ENCODE measurements at regions not wholly inside any gene's neighbourhood (a gene's known extent, or its start where the extent isn't known, plus 50 kb on each side); places are given as distances from the start of the nearest gene placed in this dataset.

DNA sequence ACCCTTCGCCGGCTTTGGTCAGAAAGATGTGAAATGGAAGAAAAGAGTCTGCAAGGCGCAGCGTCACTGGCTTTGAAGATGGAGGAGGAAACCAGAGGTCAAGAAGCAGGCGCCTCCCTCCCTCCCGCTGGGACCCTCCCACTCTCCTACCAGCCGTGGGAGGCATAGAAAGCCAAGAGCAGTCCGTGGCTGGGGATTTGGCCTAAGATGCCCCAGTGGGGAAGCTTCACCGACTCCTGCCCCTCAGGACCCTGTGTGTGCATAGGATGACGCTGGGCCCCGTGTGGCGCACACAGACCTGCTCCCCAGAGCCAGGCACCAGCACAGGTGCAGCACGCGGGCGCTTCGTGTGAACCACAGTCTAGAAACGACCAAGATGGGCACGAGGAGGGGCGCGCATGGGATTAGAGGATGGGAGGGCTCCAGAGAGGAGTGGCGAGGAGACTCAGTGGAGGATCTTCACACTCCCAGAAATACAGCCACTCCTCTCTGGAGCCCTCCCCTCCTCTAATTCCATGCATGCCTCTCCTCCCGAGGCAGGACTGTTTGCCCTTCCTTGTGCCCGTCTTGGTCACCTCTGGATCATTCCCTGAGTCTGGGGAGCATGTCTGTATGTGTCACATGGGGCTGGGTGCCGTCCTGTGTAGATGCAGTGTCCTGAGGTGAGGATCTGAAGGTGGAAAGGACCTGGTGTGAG lies 194.3 kb downstream of the TEX29 start:
- TF ChIP-seq EZH2 (IDR thresholded peaks at IDR 0.05; ENCODE audit: low read depth): no peak
- TF ChIP-seq, protein P1, sequence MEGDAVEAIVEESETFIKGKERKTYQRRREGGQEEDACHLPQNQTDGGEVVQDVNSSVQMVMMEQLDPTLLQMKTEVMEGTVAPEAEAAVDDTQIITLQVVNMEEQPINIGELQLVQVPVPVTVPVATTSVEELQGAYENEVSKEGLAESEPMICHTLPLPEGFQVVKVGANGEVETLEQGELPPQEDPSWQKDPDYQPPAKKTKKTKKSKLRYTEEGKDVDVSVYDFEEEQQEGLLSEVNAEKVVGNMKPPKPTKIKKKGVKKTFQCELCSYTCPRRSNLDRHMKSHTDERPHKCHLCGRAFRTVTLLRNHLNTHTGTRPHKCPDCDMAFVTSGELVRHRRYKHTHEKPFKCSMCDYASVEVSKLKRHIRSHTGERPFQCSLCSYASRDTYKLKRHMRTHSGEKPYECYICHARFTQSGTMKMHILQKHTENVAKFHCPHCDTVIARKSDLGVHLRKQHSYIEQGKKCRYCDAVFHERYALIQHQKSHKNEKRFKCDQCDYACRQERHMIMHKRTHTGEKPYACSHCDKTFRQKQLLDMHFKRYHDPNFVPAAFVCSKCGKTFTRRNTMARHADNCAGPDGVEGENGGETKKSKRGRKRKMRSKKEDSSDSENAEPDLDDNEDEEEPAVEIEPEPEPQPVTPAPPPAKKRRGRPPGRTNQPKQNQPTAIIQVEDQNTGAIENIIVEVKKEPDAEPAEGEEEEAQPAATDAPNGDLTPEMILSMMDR (conservative IDR thresholded peaks at IDR 0.05): no peak

Data from PC-9 (cell line).